ENCODE measurements at regions not wholly inside any gene's neighbourhood (a gene's known extent, or its start where the extent isn't known, plus 50 kb on each side); places are given as distances from the start of the nearest gene placed in this dataset.

DNA sequence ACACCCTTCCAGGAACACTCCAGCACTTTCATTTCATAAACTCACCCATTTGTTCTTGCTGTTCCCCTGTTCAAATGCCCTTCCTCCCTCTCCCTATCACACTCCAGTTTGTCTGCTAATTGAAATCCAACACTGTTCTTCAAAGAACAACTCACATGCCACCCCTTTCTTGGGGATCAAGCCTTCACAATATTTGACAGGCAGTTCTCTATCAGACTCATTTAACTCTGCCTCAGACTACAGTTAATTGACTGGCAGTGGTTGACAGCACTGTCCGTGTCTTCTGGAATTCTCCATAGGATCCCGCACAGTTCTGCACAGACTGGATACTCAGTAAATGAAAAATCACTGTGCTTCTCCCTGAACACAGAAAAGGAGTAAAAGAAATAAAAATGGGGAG lies 87.8 kb downstream of the PMP22 start:
- Mint-ChIP-seq H3K4me1 (peaks cover 11% of the 10 kb centered on the region), H3K4me3 (no peak overlapping the region), H3K27me3 (ENCODE audit: low read depth, poor library complexity) (peaks cover 12% of the 10 kb centered on the region), H3K36me3 (ENCODE audit: low read depth) (no peaks in the 10 kb centered on the region), H3K9me3 (peaks cover 4% of the 10 kb centered on the region), H3K27ac (no peak overlapping the region)
- DNase-seq = no peak
- TF ChIP-seq, protein P1, sequence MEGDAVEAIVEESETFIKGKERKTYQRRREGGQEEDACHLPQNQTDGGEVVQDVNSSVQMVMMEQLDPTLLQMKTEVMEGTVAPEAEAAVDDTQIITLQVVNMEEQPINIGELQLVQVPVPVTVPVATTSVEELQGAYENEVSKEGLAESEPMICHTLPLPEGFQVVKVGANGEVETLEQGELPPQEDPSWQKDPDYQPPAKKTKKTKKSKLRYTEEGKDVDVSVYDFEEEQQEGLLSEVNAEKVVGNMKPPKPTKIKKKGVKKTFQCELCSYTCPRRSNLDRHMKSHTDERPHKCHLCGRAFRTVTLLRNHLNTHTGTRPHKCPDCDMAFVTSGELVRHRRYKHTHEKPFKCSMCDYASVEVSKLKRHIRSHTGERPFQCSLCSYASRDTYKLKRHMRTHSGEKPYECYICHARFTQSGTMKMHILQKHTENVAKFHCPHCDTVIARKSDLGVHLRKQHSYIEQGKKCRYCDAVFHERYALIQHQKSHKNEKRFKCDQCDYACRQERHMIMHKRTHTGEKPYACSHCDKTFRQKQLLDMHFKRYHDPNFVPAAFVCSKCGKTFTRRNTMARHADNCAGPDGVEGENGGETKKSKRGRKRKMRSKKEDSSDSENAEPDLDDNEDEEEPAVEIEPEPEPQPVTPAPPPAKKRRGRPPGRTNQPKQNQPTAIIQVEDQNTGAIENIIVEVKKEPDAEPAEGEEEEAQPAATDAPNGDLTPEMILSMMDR (IDR thresholded peaks at IDR 0.05) = no peak

DNA sequence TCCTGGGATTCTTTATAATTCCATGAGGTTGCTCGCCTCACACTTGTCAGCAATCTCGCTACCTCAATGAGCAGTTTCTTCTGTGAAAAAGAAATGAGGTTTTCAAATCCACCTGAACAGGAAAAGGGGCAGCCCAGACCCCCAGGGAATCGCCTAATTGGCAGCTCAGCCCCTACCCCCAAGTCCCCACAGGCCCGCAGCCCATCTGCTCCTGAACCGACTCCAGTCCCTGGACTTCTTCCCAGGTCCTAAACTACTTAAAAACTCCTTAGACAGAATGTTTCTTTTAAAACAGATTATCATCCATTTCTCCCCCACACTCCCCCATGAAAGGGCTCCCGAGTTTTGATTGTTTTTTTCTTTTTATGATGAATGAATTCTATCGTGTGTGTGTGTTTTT lies 89.8 kb downstream of the PMP22 start:
- Mint-ChIP-seq H3K27me3 (ENCODE audit: low read depth, poor library complexity) (peaks cover 12% of the 10 kb centered on the region), H3K27ac (no peak overlapping the region), H3K4me1 (peaks cover 25% of the 10 kb centered on the region), H3K9me3 (peaks cover 4% of the 10 kb centered on the region), H3K4me3 (no peak overlapping the region), H3K36me3 (ENCODE audit: low read depth) (no peaks in the 10 kb centered on the region)
- no peak for DNase-seq
- TF ChIP-seq, protein P1 (IDR thresholded peaks at IDR 0.05) = no peak

DNA sequence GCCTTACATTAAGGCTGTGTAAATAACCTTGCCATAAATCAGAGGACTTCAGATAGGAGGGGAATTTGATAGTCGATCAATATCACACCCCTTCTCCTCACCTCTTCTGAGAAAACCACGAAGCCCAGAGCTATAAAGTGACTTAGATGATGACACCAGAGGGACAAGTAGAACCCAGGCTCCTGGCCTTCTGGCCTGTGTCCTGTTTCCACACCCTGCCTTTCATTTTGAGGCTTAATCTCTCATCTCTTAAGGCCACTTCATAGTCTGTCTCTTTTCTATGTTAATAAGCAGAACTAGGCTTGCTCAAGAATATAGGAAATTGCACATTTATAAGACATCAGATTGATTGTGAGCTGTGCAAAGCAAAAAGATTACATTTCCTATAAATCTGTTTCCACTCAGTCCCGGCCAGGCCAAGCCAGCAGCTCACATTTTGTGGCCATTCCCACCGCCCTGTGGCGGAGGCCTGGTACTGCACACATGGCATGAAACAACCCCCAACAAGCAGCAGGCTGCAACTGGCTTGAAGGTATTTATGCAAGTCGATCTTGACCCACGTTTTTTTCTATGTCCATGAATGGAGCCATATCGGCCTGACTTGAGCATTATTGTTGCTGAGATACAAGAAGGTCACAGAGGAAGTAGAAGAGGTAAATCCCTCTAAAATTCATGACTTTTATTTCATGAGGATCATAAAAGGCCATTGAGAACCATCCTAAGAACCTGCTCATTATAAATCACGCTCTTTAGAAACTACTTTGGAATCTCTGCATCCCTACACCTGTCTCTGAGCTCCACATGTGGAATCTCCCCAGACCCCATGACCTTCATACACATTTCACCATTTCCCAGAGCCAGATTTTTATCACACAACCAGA lies 93.7 kb downstream of the PMP22 start:
- TF ChIP-seq, protein P1 (IDR thresholded peaks at IDR 0.05) = peak; percentile 93
- no peak overlapping the region for H3K27ac Mint-ChIP-seq
- H3K27me3 Mint-ChIP-seq (ENCODE audit: low read depth, poor library complexity) = peaks cover 12% of the 10 kb centered on the region
- H3K9me3 Mint-ChIP-seq = peaks cover 4% of the 10 kb centered on the region
- H3K36me3 Mint-ChIP-seq (ENCODE audit: low read depth) = no peaks in the 10 kb centered on the region
- peak; percentile 80 for DNase-seq
- peaks cover 27% of the 10 kb centered on the region for H3K4me1 Mint-ChIP-seq
- no peak overlapping the region for H3K4me3 Mint-ChIP-seq

- Mint-ChIP-seq H3K27me3 (ENCODE audit: low read depth, poor library complexity) (peaks cover 7% of the 10 kb centered on the region), H3K4me1 (peaks cover 27% of the 10 kb centered on the region), H3K27ac (no peak overlapping the region), H3K36me3 (ENCODE audit: low read depth) (no peaks in the 10 kb centered on the region), H3K9me3 (peaks cover 11% of the 10 kb centered on the region), H3K4me3 (no peak overlapping the region)
- TF ChIP-seq, protein P1 (IDR thresholded peaks at IDR 0.05) = no peak
- DNase-seq = no peak
These were observed 95.5 kb downstream of the PMP22 start for GRCh38 chr17:15169676-15170075.

- no peak for DNase-seq
- H3K27ac Mint-ChIP-seq = no peak overlapping the region
- H3K36me3 Mint-ChIP-seq (ENCODE audit: low read depth) = no peaks in the 10 kb centered on the region
- no peak overlapping the region for H3K4me3 Mint-ChIP-seq
- peaks cover 27% of the 10 kb centered on the region for H3K4me1 Mint-ChIP-seq
- TF ChIP-seq, protein P1 (IDR thresholded peaks at IDR 0.05) = no peak
- H3K27me3 Mint-ChIP-seq (ENCODE audit: low read depth, poor library complexity) = peaks cover 3% of the 10 kb centered on the region
- peaks cover 9% of the 10 kb centered on the region for H3K9me3 Mint-ChIP-seq
These were observed 96.7 kb downstream of the PMP22 start for GRCh38 chr17:15168379-15168778.

DNA sequence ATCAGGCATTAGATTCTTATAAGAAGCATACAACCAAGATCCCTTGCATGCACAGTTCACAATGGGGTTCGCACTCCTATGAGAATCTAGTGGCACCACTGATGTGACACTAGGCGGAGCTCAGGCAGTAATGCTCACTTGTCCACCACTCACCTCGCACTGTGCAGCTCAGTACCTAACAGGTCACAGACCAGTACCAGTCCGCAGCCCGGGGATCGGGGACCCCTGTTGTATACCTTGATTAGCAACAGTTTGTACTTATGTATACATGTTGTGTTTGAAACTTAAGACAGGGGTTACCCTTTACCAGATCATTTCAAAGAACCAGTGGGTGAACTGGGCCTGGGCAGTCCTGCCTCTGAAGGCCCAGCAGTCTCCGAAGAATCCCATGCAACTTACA lies 103.7 kb downstream of the PMP22 start:
- Mint-ChIP-seq H3K27ac (no peak overlapping the region), H3K4me3 (no peak overlapping the region), H3K27me3 (ENCODE audit: low read depth, poor library complexity) (peaks cover 2% of the 10 kb centered on the region), H3K9me3 (peaks cover 6% of the 10 kb centered on the region), H3K36me3 (ENCODE audit: low read depth) (no peaks in the 10 kb centered on the region), H3K4me1 (peaks cover 11% of the 10 kb centered on the region)
- no peak for DNase-seq
- TF ChIP-seq, protein P1 (IDR thresholded peaks at IDR 0.05) = no peak

All from nephron progenitor cell (in vitro differentiated cells).